ENCODE measurements at regions not wholly inside any gene's neighbourhood (a gene's known extent, or its start where the extent isn't known, plus 50 kb on each side); places are given as distances from the start of the nearest gene placed in this dataset.

DNA sequence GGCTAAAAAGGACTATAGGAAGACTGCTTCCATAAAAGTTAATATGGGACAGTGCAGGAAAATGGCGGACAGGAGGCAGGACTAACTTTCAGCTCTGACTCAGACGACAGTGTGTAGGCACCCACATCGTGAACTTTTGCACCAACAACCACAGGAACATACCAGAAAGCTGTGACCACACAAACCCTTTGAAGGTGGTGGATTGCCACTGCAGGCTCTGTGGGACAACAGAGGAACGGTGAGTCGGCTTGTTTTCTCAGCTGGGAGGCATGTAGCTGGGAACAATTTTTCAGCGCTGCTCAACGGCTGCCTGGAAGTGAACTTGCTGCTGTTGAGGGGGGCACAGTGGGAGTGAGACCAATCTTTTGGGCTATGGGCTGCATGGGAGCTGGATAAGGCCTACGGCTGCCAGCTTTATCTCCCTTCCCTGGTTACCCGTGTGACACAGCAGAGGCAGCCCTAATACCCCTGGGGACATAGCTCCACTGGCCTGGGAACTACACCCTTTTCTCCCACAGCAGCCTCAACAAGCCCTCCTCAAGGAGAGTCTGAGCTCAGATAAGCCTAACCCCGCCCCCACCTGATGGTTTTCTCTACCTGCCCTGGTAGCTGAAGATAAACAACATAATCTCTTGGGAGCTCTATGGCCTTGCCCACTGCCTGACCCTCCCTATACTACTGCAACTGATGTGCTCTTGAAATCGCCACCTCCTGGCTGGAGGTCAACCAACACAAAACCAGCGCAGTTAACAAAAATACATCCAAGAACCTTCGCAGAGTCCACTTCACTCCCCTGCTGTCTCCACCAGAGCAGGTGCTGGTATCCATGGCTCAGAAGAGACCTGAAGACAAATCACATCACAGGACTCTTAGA is 1537.0 kb downstream of the C4orf33 start:
- no peak overlapping the region for H3K27ac Mint-ChIP-seq
- H3K27me3 Mint-ChIP-seq = no peaks in the 10 kb centered on the region
- DNase-seq (no peak), ATAC-seq (no peak)
- H3K4me3 Mint-ChIP-seq = no peak overlapping the region
- H3K36me3 Mint-ChIP-seq (ENCODE audit: low read depth) = no peaks in the 10 kb centered on the region
- H3K4me1 Mint-ChIP-seq = no peaks in the 10 kb centered on the region
- H3K9me3 Mint-ChIP-seq = peaks cover 8% of the 10 kb centered on the region

GRCh38 chr4:130636486-130636885 is 1540.5 kb downstream of the C4orf33 start:
- H3K4me1 Mint-ChIP-seq = no peaks in the 10 kb centered on the region
- no peak overlapping the region for H3K27ac Mint-ChIP-seq
- H3K36me3 Mint-ChIP-seq (ENCODE audit: low read depth) = no peaks in the 10 kb centered on the region
- ATAC-seq = no peak
- no peaks in the 10 kb centered on the region for H3K27me3 Mint-ChIP-seq
- DNase-seq = no peak
- H3K4me3 Mint-ChIP-seq = no peak overlapping the region
- peaks cover 8% of the 10 kb centered on the region for H3K9me3 Mint-ChIP-seq

DNA sequence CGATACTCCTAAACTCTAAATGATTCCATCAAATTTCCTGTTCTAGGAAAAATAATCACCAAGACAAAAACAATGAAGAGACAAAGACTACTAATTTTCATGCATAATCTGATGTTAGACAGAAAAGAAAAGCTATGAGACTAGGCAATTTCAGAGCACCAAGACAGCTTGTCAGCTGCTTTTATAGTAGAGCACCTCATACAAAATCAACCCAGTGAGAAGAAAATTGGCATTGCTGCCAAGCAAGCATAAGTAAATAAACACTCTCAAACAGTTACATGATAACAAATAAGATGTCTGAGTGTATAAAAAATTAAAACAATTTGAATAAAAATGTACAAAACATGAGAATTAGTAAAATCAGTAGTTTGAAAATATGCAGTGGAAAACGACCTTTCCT is 1544.6 kb downstream of the C4orf33 start:
- no peaks in the 10 kb centered on the region for H3K9me3 Mint-ChIP-seq
- no peaks in the 10 kb centered on the region for H3K27me3 Mint-ChIP-seq
- ATAC-seq = no peak

GRCh38 chr4:130646886-130647285 is 1550.9 kb downstream of the C4orf33 start:
- H3K4me3 Mint-ChIP-seq = no peak overlapping the region
- DNase-seq = no peak
- H3K4me1 Mint-ChIP-seq = no peaks in the 10 kb centered on the region
- no peaks in the 10 kb centered on the region for H3K36me3 Mint-ChIP-seq (ENCODE audit: low read depth)
- H3K27me3 Mint-ChIP-seq = no peaks in the 10 kb centered on the region
- H3K27ac Mint-ChIP-seq = no peak overlapping the region
- peaks cover 4% of the 10 kb centered on the region for H3K9me3 Mint-ChIP-seq
- ATAC-seq = no peak

More for the DNA sequence above, 1544.6 kb downstream of the C4orf33 start:
- H3K27ac Mint-ChIP-seq = no peak overlapping the region
- H3K4me3 Mint-ChIP-seq = no peak overlapping the region
- no peaks in the 10 kb centered on the region for H3K36me3 Mint-ChIP-seq (ENCODE audit: low read depth)
- H3K4me1 Mint-ChIP-seq = no peaks in the 10 kb centered on the region
- no peak for DNase-seq

DNA sequence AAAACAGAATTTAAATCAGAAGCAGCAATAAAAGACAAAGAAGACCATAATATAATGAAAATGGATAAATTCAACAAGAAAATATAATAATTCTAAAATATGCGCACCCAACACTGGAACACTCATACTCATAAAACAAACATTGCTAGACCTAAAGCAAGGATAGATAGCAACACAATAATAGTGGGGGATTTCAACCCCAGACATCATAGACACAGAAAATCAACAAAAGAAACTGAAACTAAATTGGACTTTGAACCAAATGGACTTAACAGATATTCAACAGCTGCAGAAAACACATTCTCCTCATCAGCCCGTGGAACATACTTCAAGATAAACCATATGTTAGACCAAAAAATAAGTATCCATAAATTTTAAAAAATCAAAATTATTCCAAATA is 1552.6 kb downstream of the C4orf33 start:
- Mint-ChIP-seq H3K27me3 (no peaks in the 10 kb centered on the region), H3K4me1 (no peaks in the 10 kb centered on the region), H3K9me3 (peaks cover 4% of the 10 kb centered on the region), H3K27ac (no peak overlapping the region), H3K4me3 (no peak overlapping the region), H3K36me3 (ENCODE audit: low read depth) (no peaks in the 10 kb centered on the region)
- DNase-seq = no peak
- no peak for ATAC-seq

DNA sequence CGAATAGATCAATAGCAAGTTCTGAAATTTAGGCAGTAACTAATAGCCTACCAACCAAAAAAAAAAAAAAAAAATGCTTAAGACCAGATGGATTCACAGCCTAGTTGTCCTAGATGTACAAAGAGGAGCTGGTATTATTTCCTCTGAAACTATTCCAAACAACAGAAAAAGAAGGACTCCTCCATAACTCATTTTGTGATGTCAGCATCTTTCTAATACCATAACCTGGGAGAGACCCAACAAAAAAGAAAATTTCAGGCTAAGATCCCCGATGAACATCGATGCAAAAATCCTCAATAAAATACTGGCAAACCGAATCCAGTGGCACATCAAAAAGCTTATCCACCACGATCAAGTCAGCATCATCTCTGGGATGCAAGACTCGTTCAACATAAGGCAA is 1557.9 kb downstream of the C4orf33 start:
- H3K9me3 Mint-ChIP-seq = no peaks in the 10 kb centered on the region
- no peaks in the 10 kb centered on the region for H3K4me1 Mint-ChIP-seq
- ATAC-seq (no peak), DNase-seq (no peak)
- no peaks in the 10 kb centered on the region for H3K36me3 Mint-ChIP-seq (ENCODE audit: low read depth)
- no peaks in the 10 kb centered on the region for H3K27me3 Mint-ChIP-seq
- H3K4me3 Mint-ChIP-seq = no peak overlapping the region
- H3K27ac Mint-ChIP-seq = no peak overlapping the region

DNA sequence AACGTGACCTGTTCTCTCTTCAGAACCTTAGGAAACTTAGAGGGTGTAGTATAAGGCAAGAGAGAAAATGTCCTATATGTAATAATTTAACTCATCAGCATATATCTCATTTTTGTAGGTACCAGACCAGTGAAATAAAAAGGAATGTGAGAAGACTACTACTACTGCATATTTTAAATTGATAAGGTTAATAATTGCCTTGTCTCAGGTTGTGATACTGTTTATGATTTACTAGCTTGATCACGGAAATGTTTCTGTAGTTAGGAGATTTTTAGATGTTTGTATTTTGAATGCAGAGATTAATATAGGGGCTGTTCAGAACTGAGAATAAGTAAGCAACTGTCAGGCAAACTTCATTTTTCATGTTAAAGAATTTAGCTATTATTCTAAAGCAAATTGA is 1563.4 kb downstream of the C4orf33 start:
- Mint-ChIP-seq H3K36me3 (ENCODE audit: low read depth) (no peaks in the 10 kb centered on the region), H3K27ac (no peak overlapping the region), H3K4me1 (no peaks in the 10 kb centered on the region), H3K4me3 (no peak overlapping the region), H3K27me3 (no peaks in the 10 kb centered on the region), H3K9me3 (no peaks in the 10 kb centered on the region)
- DNase-seq (no peak), ATAC-seq (no peak)

DNA sequence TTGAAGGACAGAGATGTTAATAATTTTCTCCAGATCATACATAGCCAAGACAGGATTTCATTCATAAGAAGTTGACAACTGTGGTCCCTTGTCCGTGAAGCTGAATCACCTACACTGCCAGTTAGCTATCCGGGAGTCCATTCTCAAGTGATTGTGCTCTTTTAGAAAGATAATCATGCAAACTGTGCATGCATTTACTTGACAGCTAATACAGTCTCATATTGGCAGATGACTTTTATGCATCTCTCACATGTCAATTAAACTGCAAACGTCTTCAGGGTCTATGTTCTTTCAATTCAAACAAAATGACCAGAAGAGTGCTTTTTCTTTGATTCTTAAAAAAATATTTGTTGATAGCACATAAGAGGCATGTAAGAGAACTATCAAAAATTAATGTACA is 1572.9 kb downstream of the C4orf33 start:
- no peaks in the 10 kb centered on the region for H3K27me3 Mint-ChIP-seq
- H3K27ac Mint-ChIP-seq = no peak overlapping the region
- H3K4me1 Mint-ChIP-seq = no peaks in the 10 kb centered on the region
- no peak for DNase-seq
- H3K9me3 Mint-ChIP-seq = peaks cover 9% of the 10 kb centered on the region
- no peak for ATAC-seq
- no peak overlapping the region for H3K4me3 Mint-ChIP-seq
- no peaks in the 10 kb centered on the region for H3K36me3 Mint-ChIP-seq (ENCODE audit: low read depth)

DNA sequence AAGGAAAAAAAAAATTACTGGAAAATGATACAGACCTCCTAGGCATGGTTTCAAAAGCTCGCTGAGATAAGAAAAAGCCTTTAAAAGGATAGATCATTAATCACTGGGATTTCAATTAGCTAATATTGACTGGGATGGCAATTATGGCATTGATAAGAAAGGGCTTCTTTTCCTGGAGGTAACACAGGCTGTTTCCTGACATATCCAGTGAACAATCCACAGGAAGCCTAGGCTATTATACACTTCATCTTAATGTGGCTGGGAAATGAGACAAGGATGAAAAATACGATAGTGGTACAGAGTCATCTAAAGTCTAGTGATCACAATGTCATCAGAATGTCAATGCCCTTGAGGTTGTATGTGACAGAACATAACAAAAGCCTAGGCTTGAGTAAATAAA is 1579.3 kb downstream of the C4orf33 start:
- H3K9me3 Mint-ChIP-seq = peaks cover 4% of the 10 kb centered on the region
- DNase-seq (no peak), ATAC-seq (no peak)
- no peak overlapping the region for H3K27ac Mint-ChIP-seq
- H3K36me3 Mint-ChIP-seq (ENCODE audit: low read depth) = no peaks in the 10 kb centered on the region
- H3K4me1 Mint-ChIP-seq = no peaks in the 10 kb centered on the region
- H3K27me3 Mint-ChIP-seq = no peaks in the 10 kb centered on the region
- H3K4me3 Mint-ChIP-seq = no peak overlapping the region

DNA sequence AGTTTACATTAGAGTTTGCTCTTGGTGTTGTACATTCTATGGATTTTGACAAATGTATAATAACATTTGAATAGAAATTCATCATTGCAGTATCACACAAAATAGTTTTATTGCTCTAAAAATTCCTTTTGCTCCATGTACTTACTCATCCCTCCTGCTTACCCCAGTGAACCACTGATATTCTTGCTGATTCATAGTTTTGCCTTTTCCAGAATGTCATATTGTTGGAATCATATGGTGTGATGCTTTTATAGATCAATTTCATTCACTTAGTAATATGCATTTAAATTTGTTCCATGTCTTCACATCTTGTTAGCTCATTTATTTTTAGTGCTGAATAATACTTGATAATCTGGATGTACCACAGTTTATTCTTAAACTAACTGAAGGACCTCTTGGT is 1593.2 kb downstream of the C4orf33 start:
- H3K9me3 Mint-ChIP-seq = no peaks in the 10 kb centered on the region
- no peak overlapping the region for H3K4me3 Mint-ChIP-seq
- DNase-seq (no peak), ATAC-seq (no peak)
- H3K27me3 Mint-ChIP-seq = no peaks in the 10 kb centered on the region
- no peaks in the 10 kb centered on the region for H3K36me3 Mint-ChIP-seq (ENCODE audit: low read depth)
- H3K4me1 Mint-ChIP-seq = no peaks in the 10 kb centered on the region
- no peak overlapping the region for H3K27ac Mint-ChIP-seq

DNA sequence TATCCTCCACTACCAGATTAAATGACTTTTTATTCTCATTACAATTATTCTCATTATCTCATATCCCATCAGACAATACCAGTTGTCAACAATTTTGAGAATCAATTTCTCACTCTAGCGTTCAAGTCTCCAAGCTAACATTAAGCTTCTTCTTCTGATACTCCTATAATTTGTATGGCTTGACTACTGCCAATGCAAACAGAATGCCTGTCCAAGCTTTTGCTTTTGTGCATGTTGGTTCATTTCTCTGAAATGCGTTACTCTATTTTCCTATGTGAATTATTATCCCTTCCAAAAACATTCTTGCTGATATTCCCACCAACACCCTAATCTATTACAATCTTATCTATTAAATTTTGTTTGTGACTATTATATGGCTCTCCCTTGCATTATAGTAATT is 1602.3 kb downstream of the C4orf33 start:
- Mint-ChIP-seq H3K4me1 (no peaks in the 10 kb centered on the region), H3K36me3 (ENCODE audit: low read depth) (no peaks in the 10 kb centered on the region), H3K4me3 (no peak overlapping the region), H3K27ac (no peak overlapping the region), H3K9me3 (no peaks in the 10 kb centered on the region), H3K27me3 (no peaks in the 10 kb centered on the region)
- no peak for ATAC-seq
- no peak for DNase-seq

- no peaks in the 10 kb centered on the region for H3K36me3 Mint-ChIP-seq (ENCODE audit: low read depth)
- H3K27ac Mint-ChIP-seq = no peak overlapping the region
- no peaks in the 10 kb centered on the region for H3K9me3 Mint-ChIP-seq
- no peak overlapping the region for H3K4me3 Mint-ChIP-seq
- no peak for DNase-seq
- ATAC-seq = no peak
- no peaks in the 10 kb centered on the region for H3K27me3 Mint-ChIP-seq
- no peaks in the 10 kb centered on the region for H3K4me1 Mint-ChIP-seq
Measured at GRCh38 chr4:130699004-130699403, 1603.1 kb downstream of the C4orf33 start.

DNA sequence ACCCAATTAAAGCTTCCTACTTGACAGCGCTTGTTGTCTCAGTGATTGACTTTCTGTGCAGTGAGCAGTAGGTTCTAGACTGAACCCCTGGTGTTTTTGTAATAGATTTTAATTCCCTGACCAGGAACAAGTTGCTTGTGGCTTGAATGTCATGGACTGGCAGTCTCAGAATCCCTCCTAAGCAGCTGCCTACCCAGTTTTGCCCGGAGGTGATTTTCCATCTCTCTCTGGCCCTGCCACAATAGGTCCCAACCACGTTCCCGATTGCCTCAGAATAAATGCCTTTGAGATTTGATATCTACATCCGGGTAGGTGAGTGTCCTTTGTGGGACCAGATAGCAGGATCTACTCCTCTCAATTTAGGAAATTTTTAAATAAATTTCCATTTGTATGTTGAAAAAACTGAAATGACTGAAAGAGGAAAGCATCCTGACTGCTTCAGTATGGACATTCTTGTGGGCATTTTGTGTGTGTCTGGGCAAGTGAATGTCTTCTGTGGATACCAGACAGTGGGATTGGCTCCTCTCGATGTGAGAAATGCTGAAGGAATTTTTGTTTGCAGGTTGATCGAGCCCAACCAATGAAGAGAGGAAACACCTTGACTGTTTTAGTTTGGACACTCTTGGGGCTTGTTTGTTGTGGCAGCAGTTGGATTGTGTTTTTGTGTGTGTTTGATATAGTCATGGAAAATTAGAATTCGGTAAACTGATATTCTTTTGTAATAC is 1607.4 kb downstream of the C4orf33 start:
- ATAC-seq (no peak), DNase-seq (no peak)
- H3K27me3 Mint-ChIP-seq = no peaks in the 10 kb centered on the region
- H3K4me3 Mint-ChIP-seq = no peak overlapping the region
- no peaks in the 10 kb centered on the region for H3K9me3 Mint-ChIP-seq
- no peaks in the 10 kb centered on the region for H3K36me3 Mint-ChIP-seq (ENCODE audit: low read depth)
- no peaks in the 10 kb centered on the region for H3K4me1 Mint-ChIP-seq
- H3K27ac Mint-ChIP-seq = no peak overlapping the region

DNA sequence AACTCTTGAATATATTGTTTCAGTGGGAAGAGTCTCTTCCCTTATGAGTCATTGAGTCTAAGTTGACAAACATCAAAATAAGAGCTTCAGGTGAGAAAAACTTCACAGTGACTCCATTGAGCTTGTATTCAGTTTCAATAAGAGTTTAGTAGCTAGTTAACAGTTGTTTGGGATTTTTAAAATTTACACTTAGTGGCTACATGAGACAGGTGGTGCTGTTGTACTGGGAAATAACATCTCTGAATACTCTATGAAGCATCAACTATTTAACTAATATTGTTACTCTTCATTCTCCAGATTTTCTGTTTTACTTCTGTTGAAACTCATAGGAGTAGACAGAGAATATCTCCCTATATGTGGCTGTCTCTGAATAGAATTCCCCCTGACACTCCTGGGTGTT is 1609.1 kb downstream of the C4orf33 start:
- no peaks in the 10 kb centered on the region for H3K9me3 Mint-ChIP-seq
- H3K27ac Mint-ChIP-seq = no peak overlapping the region
- no peaks in the 10 kb centered on the region for H3K4me1 Mint-ChIP-seq
- no peaks in the 10 kb centered on the region for H3K27me3 Mint-ChIP-seq
- H3K4me3 Mint-ChIP-seq = no peak overlapping the region
- H3K36me3 Mint-ChIP-seq (ENCODE audit: low read depth) = no peaks in the 10 kb centered on the region
- ATAC-seq (no peak), DNase-seq (no peak)

DNA sequence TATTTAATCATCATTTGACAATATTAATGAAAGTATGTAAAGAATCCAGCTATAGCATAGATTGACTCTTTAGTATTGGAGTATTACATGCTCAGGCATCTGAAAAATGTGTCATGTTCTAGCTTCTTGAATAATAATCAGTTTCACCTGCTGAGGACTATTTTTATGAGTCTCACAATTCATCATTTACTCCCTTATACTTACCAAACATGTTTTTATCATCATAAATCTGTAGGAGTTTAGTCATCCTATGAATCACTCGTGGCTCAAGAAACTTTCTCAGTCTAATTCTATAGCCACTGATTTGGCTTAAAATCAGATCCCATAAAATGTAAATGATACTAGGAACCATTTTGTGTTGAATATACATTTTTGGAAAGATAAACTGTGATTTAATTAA is 1616.1 kb downstream of the C4orf33 start:
- no peak overlapping the region for H3K4me3 Mint-ChIP-seq
- DNase-seq = no peak
- no peaks in the 10 kb centered on the region for H3K9me3 Mint-ChIP-seq
- H3K4me1 Mint-ChIP-seq = no peaks in the 10 kb centered on the region
- H3K36me3 Mint-ChIP-seq (ENCODE audit: low read depth) = no peaks in the 10 kb centered on the region
- no peaks in the 10 kb centered on the region for H3K27me3 Mint-ChIP-seq
- ATAC-seq = no peak
- no peak overlapping the region for H3K27ac Mint-ChIP-seq

Measured in activated naive CD8-positive, alpha-beta T cell treated with anti-CD3 and anti-CD28 coated beads, Interleukin-2, amount 50 U/mL, for 24 hours (primary cell).